Kasumi-1 (cell line): ENCODE measurements at regions not wholly inside any gene's neighbourhood (a gene's known extent, or its start where the extent isn't known, plus 50 kb on each side); places are given as distances from the start of the nearest gene placed in this dataset.

Experiments used
- DNase-seq, 2 experiments: peaks; one replicate each; lab custom pipeline; 2025; lab: John Stamatoyannopoulos, UW

GRCh38 chr10:128874331-128874730, 592.7 kb upstream of the MGMT start:
- no peak for DNase-seq

DNA sequence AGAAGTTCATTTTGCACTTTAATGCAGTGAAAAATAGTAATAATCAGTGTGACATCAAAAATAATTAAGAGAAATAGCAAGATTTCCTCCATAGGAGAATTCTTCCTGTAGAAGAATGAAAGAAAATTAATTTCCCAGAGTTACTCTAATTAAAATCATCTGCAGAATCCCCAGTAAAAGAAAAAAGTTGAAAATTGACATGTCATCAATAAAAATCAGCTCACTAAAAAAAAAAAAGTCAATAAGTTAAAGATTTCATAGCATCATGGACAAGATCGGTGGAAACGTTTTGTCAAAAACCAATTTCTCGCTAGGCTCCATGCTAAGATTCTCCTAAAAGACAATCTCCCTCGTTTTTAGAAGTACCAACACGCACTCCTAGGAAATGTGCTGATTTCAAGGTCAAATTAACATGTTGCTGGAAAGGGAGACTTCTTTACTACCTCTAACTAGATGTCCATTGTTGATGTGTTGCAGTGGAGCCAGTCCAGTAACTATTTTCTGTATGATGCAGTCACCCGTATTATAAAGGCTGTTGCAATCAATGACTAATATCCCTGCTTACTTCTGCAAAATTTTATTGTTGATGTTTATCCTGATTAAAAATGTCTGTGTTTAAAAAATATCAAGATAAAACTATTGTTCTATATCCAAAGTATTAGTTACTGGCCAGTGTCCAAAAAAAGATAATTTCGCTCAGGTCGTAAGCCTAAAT, 591.9 kb upstream of the MGMT start:
- DNase-seq = no peak

GRCh38 chr10:128875956-128876736, 590.9 kb upstream of the MGMT start:
- DNase-seq = no peak

DNA sequence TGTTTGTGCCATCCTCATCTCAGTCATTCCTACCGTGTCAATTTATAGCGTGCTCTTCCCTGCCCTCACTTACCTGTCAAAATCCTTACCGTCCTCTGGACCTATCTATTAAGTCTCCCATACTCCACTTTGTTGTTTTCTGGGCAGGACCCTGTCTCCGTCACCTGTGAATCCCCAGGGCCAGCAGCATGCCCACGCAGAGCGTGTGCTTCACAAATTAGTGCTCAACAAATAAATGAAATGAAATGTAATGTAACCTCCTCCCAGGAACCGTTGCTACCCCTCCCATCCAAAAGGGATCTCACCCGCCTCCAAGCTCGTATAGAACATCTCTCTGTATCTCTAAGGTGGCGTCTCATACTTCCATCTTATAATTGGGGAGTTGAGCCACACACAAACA, 589.9 kb upstream of the MGMT start:
- DNase-seq = no peak

- DNase-seq = no peak
Measured at GRCh38 chr10:128877936-128878335, 589.1 kb upstream of the MGMT start.

DNA sequence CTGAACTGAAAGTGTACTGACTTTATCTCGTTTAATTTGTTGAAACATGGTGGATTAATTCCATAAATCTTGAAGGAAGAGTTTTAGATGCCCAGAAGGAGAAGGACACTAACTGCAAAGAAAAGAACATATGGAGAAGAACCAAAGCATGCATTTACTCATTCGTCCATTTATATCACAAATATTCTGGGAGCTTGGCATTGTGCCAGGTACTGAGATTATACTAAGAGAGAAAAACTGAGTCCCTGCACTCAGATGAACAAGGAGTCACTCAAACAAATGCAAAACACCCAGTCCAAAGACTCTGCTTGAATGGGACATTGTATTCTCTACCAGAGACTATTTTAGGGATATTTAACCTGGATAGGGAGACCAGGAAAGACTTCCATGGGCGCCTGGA, 588.0 kb upstream of the MGMT start:
- DNase-seq = no peak

GRCh38 chr10:128879441-128880140, 587.5 kb upstream of the MGMT start:
- DNase-seq = no peak

DNA sequence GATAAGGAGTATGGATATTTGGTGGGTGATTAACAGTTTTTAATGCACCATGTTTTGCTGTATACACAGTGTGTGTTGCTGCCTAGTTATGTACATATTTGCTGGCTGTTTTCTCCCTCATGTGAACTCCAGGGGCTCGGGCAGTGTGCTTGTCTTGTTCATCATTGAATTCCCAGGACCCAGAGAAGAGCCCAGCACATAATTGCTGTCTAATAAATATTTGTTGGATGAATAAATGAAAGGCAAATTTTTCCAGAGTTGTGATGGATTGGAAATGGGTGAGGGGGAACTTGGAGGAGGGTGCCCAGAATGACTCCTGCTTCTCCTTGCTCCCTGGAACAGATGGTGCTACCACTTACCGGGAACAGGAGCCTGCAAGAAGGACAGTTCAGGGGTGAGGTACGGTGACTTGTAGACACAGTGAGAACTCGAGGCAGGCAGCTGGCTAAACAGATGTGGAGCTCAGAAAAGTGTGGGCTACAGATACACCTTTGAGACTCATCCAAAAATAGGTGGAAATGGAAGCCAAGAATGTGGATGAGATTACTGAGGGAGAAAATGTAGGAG, 586.8 kb upstream of the MGMT start:
- no peak for DNase-seq

GRCh38 chr10:128881086-128881485, 586.0 kb upstream of the MGMT start:
- DNase-seq = no peak

DNA sequence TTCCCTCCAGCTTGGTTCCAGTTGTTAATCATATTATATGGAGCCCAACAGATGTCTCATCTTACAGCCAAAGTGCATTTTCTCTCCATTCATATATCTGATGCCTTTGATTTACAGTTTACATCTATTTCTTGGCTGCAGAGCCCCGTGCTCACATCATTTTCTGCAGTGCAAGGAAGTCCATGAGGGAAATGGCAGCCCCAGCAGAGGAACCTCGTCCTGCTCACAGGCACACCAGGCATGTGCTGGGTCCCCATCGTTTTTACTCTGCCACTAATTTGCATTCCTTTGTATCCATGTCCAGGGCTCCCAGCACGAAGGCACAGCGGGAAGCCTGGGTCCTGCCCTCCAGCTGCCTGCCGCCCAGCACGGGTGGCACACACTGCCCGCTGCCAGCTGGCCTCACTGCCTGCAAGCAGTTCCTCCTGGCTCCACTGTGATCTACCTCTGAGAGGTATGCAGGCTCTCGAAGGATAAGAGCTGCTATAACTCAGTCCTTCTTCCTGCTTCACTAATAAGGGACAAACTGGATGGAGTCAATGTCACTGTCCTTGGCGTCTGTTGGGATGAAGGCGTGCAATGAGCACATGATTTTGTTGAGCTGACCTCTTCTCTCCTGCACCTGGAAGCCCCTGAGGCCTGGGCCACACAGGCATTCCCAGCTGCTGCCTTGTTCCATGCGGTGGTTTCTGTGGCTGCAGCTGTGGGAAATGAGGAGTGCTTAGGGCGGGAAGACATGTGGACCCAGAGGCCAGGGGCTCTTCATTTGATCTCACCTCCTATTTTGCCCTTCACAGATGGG, 583.6 kb upstream of the MGMT start:
- DNase-seq = no peak

DNA sequence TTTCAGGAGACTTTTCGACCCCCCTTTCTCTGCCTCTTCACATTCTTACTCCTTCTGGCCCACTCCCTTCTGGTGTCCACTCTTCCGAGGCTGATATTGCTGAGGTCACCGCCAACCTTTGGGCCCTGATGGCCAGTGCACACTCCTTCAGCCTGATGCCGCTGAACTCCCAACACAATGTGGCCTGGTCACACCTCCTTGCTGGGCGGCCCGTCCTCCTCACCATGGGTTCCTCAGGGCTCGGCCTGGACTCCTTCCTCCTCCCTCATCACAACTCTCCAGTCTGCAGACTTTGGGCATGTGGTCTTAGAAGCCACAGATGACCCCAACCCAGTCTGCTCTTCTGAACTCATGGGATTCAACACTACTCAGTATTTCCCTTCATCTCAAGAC, 583.0 kb upstream of the MGMT start:
- DNase-seq = no peak

- DNase-seq = no peak
Measured at GRCh38 chr10:128884496-128885072, 582.5 kb upstream of the MGMT start.

DNA sequence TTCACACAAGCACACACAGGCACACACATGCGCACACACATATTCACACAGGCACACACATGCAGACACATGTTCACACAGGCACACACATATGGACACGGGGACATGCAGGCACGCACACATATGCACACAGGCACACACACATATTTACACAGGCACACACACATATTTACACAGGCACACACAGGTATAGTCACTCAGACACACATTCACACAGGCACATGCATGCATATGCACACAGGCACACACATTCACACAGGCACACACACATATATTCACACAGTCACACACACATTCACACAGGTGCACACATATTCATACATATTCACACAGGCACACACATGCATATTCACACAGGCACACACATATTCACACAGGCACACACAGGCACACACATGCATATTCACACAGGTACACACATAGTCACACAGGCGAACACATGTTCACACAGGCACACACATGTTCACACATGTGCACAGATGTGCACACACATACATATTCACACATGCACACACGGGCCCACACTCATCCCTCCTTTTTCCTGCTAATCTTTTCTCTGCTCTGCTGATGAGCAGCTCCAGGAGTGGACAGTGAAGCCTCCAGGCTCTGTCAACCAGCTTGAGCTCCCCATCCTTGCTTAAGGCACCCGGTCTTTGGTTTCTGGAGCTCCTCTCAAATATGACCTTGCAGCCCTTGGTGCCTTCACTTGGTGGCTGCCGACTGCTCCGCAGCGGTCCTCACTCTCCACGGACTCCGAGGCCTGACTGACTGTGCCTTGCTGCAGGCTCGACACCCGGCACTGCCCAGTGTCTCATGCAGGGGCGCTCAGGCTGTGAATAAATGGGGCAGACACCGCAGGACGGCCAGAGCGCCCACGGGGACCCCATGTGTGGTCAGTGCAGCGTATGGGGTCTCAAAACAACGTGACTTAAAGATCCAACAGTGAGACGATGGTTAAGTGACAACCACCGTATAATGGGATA, 581.2 kb upstream of the MGMT start:
- no peak for DNase-seq

- DNase-seq = no peak
Measured at GRCh38 chr10:128887856-128888255, 579.2 kb upstream of the MGMT start.

- no peak for DNase-seq
Measured at GRCh38 chr10:128892005-128892404, 575.0 kb upstream of the MGMT start.

DNA sequence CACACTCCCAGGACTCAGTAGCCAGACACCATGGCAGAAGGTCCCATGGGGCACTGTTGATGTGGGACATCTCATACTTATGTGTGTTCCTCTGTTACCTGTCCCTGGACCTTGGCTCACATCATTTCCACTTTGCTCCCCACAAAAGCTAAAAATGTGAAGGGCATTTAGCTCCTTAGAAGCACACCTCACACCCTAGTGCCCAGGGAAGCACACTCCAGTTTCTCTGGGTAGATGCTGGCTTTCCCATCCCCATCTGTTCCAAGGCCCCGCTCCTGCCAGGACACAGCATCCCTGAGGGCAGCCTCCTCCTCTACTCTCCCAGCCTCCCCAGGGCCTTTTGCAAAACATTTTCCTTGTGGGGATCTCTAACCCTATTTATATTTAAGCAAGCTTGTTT, 572.4 kb upstream of the MGMT start:
- no peak for DNase-seq

DNA sequence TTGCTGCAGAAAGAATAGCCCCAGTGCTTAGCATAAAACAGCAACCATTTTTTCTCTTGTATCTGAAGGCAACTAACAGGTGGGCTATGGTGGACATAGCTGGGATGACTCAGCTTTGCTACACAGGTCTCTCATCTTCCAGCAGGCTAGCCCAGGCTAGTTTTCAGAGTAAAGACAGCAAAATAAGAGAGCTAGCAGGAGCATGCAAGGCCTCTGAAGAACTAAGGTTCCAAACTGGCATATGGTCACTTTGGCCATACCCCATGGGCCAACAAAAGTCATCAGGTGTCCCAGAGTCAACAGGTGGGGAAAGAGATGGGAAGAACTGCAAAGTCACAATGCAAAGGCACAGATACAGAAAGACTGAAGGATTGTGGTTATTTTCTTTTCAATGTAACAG, 571.6 kb upstream of the MGMT start:
- no peak for DNase-seq

DNA sequence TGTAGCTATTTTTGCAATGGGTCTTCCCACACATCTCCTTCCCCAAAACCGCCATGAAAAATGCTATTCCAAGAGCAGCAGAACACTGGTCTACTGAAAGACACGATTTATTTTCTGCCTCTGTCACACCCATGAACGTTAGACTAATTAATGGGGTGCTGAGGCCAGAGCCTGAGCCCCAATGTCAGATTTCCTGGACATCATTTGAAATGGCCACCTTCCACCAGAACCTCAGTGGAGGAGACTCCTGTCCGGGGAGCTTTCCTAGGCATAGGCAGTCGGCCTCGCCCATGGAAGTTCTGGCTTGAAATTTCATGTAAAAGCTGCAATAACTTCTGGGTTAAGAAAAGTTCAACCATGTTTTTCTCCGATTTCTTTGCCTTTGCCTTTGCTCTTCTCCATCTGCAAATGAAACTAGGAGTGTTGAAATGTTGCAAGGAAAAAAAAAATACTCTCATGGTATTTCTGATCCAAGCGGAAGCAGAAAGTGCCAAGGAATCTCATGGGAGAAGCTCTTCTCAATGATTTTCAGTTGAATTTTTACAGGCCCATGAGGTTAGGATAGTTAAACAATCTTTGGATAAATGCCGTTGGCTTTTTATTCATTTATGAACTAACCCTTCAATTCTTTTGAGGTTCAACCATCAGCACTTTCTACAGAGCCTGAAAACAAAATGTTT, 570.8 kb upstream of the MGMT start:
- DNase-seq = no peak

DNA sequence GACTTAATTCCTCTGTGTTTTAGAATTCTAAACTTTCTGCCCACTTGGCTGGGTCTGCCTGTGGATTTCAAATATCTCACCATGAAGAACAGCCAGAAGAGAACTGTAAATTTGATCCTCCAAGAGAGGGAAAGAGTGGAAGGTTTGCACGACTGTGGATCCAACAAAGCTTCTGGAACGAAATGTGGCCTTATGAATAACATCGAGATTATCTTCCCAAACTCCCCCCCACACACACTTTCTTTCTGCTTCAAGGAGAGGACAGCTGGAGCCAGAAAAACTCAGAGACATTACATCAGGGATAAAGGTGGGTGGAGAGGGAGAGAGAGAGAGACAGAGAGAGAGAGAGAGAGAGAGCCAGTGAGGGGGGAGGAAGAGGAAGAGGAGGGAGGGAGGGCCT, 570.1 kb upstream of the MGMT start:
- DNase-seq = no peak
